ENCODE measurements at regions not wholly inside any gene's neighbourhood (a gene's known extent, or its start where the extent isn't known, plus 50 kb on each side); places are given as distances from the start of the nearest gene placed in this dataset.

GRCh38 chr1:94602802-94603625 lies 61.5 kb upstream of the F3 start:
- no peak for TF ChIP-seq SUZ12 (IDR thresholded peaks at IDR 0.05; ENCODE audit: extremely low read depth, insufficient read depth, insufficient read length)
- TF ChIP-seq YY1 (IDR thresholded peaks at IDR 0.05; ENCODE audit: insufficient read depth, insufficient read length), result no peak
